ENCODE measurements at regions not wholly inside any gene's neighbourhood (a gene's known extent, or its start where the extent isn't known, plus 50 kb on each side); places are given as distances from the start of the nearest gene placed in this dataset.

GRCh38 chr4:4711902-4712301 is 147.6 kb upstream of the MSX1 start:
- H3K9me3 Mint-ChIP-seq (ENCODE audit: unreplicated experiment), result peaks cover 8% of the 10 kb centered on the region
- no TSS peak for BruUV-seq (replicated peaks)
- intact Hi-C loops (cut with micrococcal nuclease), result no loop called here

GRCh38 chr4:4709736-4710135 is 149.7 kb upstream of the MSX1 start:
- no peak for DNase-seq (ENCODE audit: unreplicated experiment)
- intact Hi-C loops (cut with micrococcal nuclease), result no loop called here
- ChIA-PET CTCF (interaction anchor here (0.5 to 0.7 kb wide), 2 partner anchors 49 to 336 kb away, joined by 3 to 4 read pairs; no protein-coding TSS in a partner anchor), POLR2A (interaction anchor here (0.5 kb wide), 1 partner anchor 144 kb away, joined by 3 read pairs; no protein-coding TSS in a partner anchor)
- no peak overlapping the region for H3K4me3 Mint-ChIP-seq (ENCODE audit: unreplicated experiment)
- no TSS peak for BruUV-seq (replicated peaks)
- TF ChIP-seq CTCF (IDR thresholded peaks at IDR 0.05; ENCODE audit: unreplicated experiment), result no peak
- no peak overlapping the region for H3K27ac Mint-ChIP-seq (ENCODE audit: low read depth, unreplicated experiment)
- peaks cover 7% of the 10 kb centered on the region for H3K36me3 Mint-ChIP-seq (ENCODE audit: insufficient read depth, unreplicated experiment)
- no peaks in the 10 kb centered on the region for H3K4me1 Mint-ChIP-seq (ENCODE audit: insufficient read depth, unreplicated experiment)
- H3K9me3 Mint-ChIP-seq (ENCODE audit: unreplicated experiment), result peaks cover 8% of the 10 kb centered on the region
- no peaks in the 10 kb centered on the region for H3K27me3 Mint-ChIP-seq (ENCODE audit: insufficient read depth, unreplicated experiment)

More at GRCh38 chr4:4711902-4712301, 147.6 kb upstream of the MSX1 start:
- no peaks in the 10 kb centered on the region for H3K4me1 Mint-ChIP-seq (ENCODE audit: insufficient read depth, unreplicated experiment)
- H3K4me3 Mint-ChIP-seq (ENCODE audit: unreplicated experiment), result no peak overlapping the region
- no peaks in the 10 kb centered on the region for H3K27me3 Mint-ChIP-seq (ENCODE audit: insufficient read depth, unreplicated experiment)
- no peak for TF ChIP-seq CTCF (IDR thresholded peaks at IDR 0.05; ENCODE audit: unreplicated experiment)
- ChIA-PET POLR2A (no interaction called here), CTCF (no interaction called here)
- H3K36me3 Mint-ChIP-seq (ENCODE audit: insufficient read depth, unreplicated experiment), result peaks cover 7% of the 10 kb centered on the region
- DNase-seq (ENCODE audit: unreplicated experiment), result no peak
- H3K27ac Mint-ChIP-seq (ENCODE audit: low read depth, unreplicated experiment), result no peak overlapping the region

- ChIA-PET CTCF (no interaction called here), POLR2A (no interaction called here)
- intact Hi-C loops (cut with micrococcal nuclease), result no loop called here
- H3K4me1 Mint-ChIP-seq (ENCODE audit: insufficient read depth, unreplicated experiment), result no peaks in the 10 kb centered on the region
- H3K27me3 Mint-ChIP-seq (ENCODE audit: insufficient read depth, unreplicated experiment), result no peaks in the 10 kb centered on the region
- peaks cover 7% of the 10 kb centered on the region for H3K36me3 Mint-ChIP-seq (ENCODE audit: insufficient read depth, unreplicated experiment)
- no peak for TF ChIP-seq CTCF (IDR thresholded peaks at IDR 0.05; ENCODE audit: unreplicated experiment)
- H3K27ac Mint-ChIP-seq (ENCODE audit: low read depth, unreplicated experiment), result no peak overlapping the region
- BruUV-seq (replicated peaks), result no TSS peak
- no peak for DNase-seq (ENCODE audit: unreplicated experiment)
- H3K4me3 Mint-ChIP-seq (ENCODE audit: unreplicated experiment), result no peak overlapping the region
- H3K9me3 Mint-ChIP-seq (ENCODE audit: unreplicated experiment), result peaks cover 7% of the 10 kb centered on the region
Observed at GRCh38 chr4:4704267-4704666, 155.2 kb upstream of the MSX1 start.

- DNase-seq (ENCODE audit: unreplicated experiment), result no peak
- H3K4me3 Mint-ChIP-seq (ENCODE audit: unreplicated experiment), result no peak overlapping the region
- no peak overlapping the region for H3K27ac Mint-ChIP-seq (ENCODE audit: low read depth, unreplicated experiment)
- no peaks in the 10 kb centered on the region for H3K9me3 Mint-ChIP-seq (ENCODE audit: unreplicated experiment)
- peaks cover 10% of the 10 kb centered on the region for H3K4me1 Mint-ChIP-seq (ENCODE audit: insufficient read depth, unreplicated experiment)
- BruUV-seq (replicated peaks), result no TSS peak
- ChIA-PET POLR2A (interaction anchor here (0.6 kb wide), 1 partner anchor 553 kb away, joined by 3 read pairs; no protein-coding TSS in a partner anchor), CTCF (no interaction called here)
- intact Hi-C loops (cut with micrococcal nuclease), result no loop called here
- H3K27me3 Mint-ChIP-seq (ENCODE audit: insufficient read depth, unreplicated experiment), result no peaks in the 10 kb centered on the region
- H3K36me3 Mint-ChIP-seq (ENCODE audit: insufficient read depth, unreplicated experiment), result no peaks in the 10 kb centered on the region
- no peak for TF ChIP-seq CTCF (IDR thresholded peaks at IDR 0.05; ENCODE audit: unreplicated experiment)
Observed at GRCh38 chr4:4697584-4697983, 155.7 kb upstream of the STX18 start.

Data from MCF 10A (cell line).